Neural crest cell (in vitro differentiated cells): ENCODE measurements at regions not wholly inside any gene's neighbourhood (a gene's known extent, or its start where the extent isn't known, plus 50 kb on each side); places are given as distances from the start of the nearest gene placed in this dataset.

Experiments used
- DNase-seq: peaks from one replicate; pipeline ENCODE4 v3.0.0; 2021; ENCODE audit warnings: low read depth, mixed read lengths, low spot score
- H3K27ac Mint-ChIP-seq: one replicate; pipeline ENCODE4 v1.8.0; 2021; ENCODE audit warnings: mild to moderate bottlenecking, mixed read lengths; ENCODE audit not compliant: unreplicated experiment
- H3K27me3 Mint-ChIP-seq: 2 replicates; pipeline ENCODE4 v1.8.0; 2021; ENCODE audit warnings: low read depth, mild to moderate bottlenecking, mixed read lengths
- H3K36me3 Mint-ChIP-seq: 2 replicates; pipeline ENCODE4 v1.8.0; 2021; ENCODE audit warnings: low read depth, mild to moderate bottlenecking, mixed read lengths
- H3K4me1 Mint-ChIP-seq: 2 replicates; pipeline ENCODE4 v1.8.0; 2021; ENCODE audit warnings: mixed read lengths
- H3K4me3 Mint-ChIP-seq: one replicate; pipeline ENCODE4 v1.8.0; 2021; ENCODE audit warnings: mild to moderate bottlenecking, mixed read lengths
- H3K9me3 Mint-ChIP-seq: 2 replicates; pipeline ENCODE4 v1.8.0; 2021; ENCODE audit warnings: mixed read lengths
- CTCF ChIP-seq: fragments of 200-600 bp; sonication (generic); conservative IDR thresholded peaks from 2 replicates; pipeline ENCODE4 v1.5.0; 2021; ENCODE audit warnings: antibody characterized with exemption, mild to moderate bottlenecking

GRCh38 chr16:88289001-88289400 lies 93.8 kb upstream of the ZNF469 start:
- Mint-ChIP-seq H3K4me1 (no peaks in the 10 kb centered on the region), H3K27me3 (no peaks in the 10 kb centered on the region), H3K9me3 (peaks cover 11% of the 10 kb centered on the region), H3K4me3 (no peak overlapping the region), H3K27ac (no peak overlapping the region), H3K36me3 (peaks cover 3% of the 10 kb centered on the region)
- DNase-seq: no peak
- no peak for TF ChIP-seq CTCF

GRCh38 chr16:88289561-88289960 lies 93.2 kb upstream of the ZNF469 start:
- peaks cover 3% of the 10 kb centered on the region for H3K36me3 Mint-ChIP-seq
- TF ChIP-seq CTCF: no peak
- no peaks in the 10 kb centered on the region for H3K4me1 Mint-ChIP-seq
- H3K4me3 Mint-ChIP-seq: no peak overlapping the region
- no peak overlapping the region for H3K27ac Mint-ChIP-seq
- H3K9me3 Mint-ChIP-seq: peaks cover 11% of the 10 kb centered on the region
- H3K27me3 Mint-ChIP-seq: no peaks in the 10 kb centered on the region
- no peak for DNase-seq

- H3K9me3 Mint-ChIP-seq: peaks cover 11% of the 10 kb centered on the region
- no peak for TF ChIP-seq CTCF
- no peak for DNase-seq
- H3K27ac Mint-ChIP-seq: no peak overlapping the region
- H3K4me3 Mint-ChIP-seq: no peak overlapping the region
- H3K36me3 Mint-ChIP-seq: peaks cover 3% of the 10 kb centered on the region
- no peaks in the 10 kb centered on the region for H3K4me1 Mint-ChIP-seq
- no peaks in the 10 kb centered on the region for H3K27me3 Mint-ChIP-seq
These were observed 92.8 kb upstream of the ZNF469 start for GRCh38 chr16:88289968-88290401.

GRCh38 chr16:88290850-88291830 lies 91.6 kb upstream of the ZNF469 start:
- Mint-ChIP-seq H3K36me3 (peaks cover 3% of the 10 kb centered on the region), H3K27me3 (no peaks in the 10 kb centered on the region), H3K4me1 (peaks cover 3% of the 10 kb centered on the region), H3K9me3 (peaks cover 11% of the 10 kb centered on the region), H3K27ac (no peak overlapping the region), H3K4me3 (no peak overlapping the region)
- TF ChIP-seq CTCF: no peak
- DNase-seq: no peak

- peaks cover 5% of the 10 kb centered on the region for H3K9me3 Mint-ChIP-seq
- no peak overlapping the region for H3K27ac Mint-ChIP-seq
- no peak for TF ChIP-seq CTCF
- H3K27me3 Mint-ChIP-seq: no peaks in the 10 kb centered on the region
- peaks cover under 1% of the 10 kb centered on the region for H3K36me3 Mint-ChIP-seq
- no peak overlapping the region for H3K4me3 Mint-ChIP-seq
- peaks cover 3% of the 10 kb centered on the region for H3K4me1 Mint-ChIP-seq
- no peak for DNase-seq
These were observed 90.5 kb upstream of the ZNF469 start for GRCh38 chr16:88292007-88292970.
